Osteoblast (primary cell): ENCODE measurements at regions not wholly inside any gene's neighbourhood (a gene's known extent, or its start where the extent isn't known, plus 50 kb on each side); places are given as distances from the start of the nearest gene placed in this dataset.

ENCODE experiments used
- DNase-seq: peaks from one replicate; pipeline ENCODE4 v3.0.0; 2011; ENCODE audit warnings: low spot score, mixed read lengths; ENCODE audit not compliant: insufficient read length; ENCODE audit errors: missing footprints
- H2AFZ ChIP-seq: 2 replicates; pipeline ENCODE4 v1.6.0; 2011; ENCODE audit warnings: mild to moderate bottlenecking, low read length
- H3K27ac ChIP-seq: 2 replicates; pipeline ENCODE4 v1.5.1; 2011; ENCODE audit warnings: mild to moderate bottlenecking, low read depth, low read length, moderate library complexity
- H3K27me3 ChIP-seq: 2 replicates; pipeline ENCODE4 v1.6.0; 2012; ENCODE audit warnings: mild to moderate bottlenecking, control low read depth, inconsistent platforms, low read length, moderate library complexity; ENCODE audit not compliant: insufficient read depth
- H3K36me3 ChIP-seq: 2 replicates; pipeline ENCODE4 v1.5.1; 2011; ENCODE audit warnings: mild to moderate bottlenecking, low read length, control low read depth, moderate library complexity; ENCODE audit not compliant: insufficient read depth
- H3K4me1 ChIP-seq: 2 replicates; pipeline ENCODE4 v1.5.1; 2011; ENCODE audit warnings: mild to moderate bottlenecking, low read length, control low read depth, moderate library complexity; ENCODE audit not compliant: insufficient read depth
- H3K4me2 ChIP-seq: 2 replicates; pipeline ENCODE4 v1.6.0; 2011; ENCODE audit warnings: mild to moderate bottlenecking, low read length; ENCODE audit not compliant: insufficient read depth
- H3K4me3 ChIP-seq: fragments of 200-600 bp; sonication (generic); 3 replicates; pipeline ENCODE4 v1.5.1; 2012; ENCODE audit warnings: mild to moderate bottlenecking, low read length, inconsistent platforms; ENCODE audit not compliant: insufficient read depth
- H3K79me2 ChIP-seq: 2 replicates; pipeline ENCODE4 v1.6.0; 2012; ENCODE audit warnings: mild to moderate bottlenecking, low read length, control low read depth, inconsistent platforms; ENCODE audit not compliant: insufficient read depth
- H3K9me3 ChIP-seq: 2 replicates; pipeline ENCODE4 v1.5.1; 2011; ENCODE audit warnings: low read depth, low read length, control low read depth
- H4K20me1 ChIP-seq: 2 replicates; pipeline ENCODE4 v1.6.0; 2012; ENCODE audit warnings: mild to moderate bottlenecking, low read length, control low read depth; ENCODE audit not compliant: insufficient read depth
- CTCF ChIP-seq: IDR thresholded peaks from 2 replicates; pipeline ENCODE4 v1.5.1; 2011; ENCODE audit warnings: mild to moderate bottlenecking, low read depth, low read length, moderate library complexity; ENCODE audit errors: extremely low read depth

GRCh38 chr1:80044662-80045061 is 1038.1 kb upstream of the ADGRL4 start:
- DNase-seq = no peak
- Histone ChIP-seq H3K36me3 (no peaks in the 10 kb centered on the region), H3K4me2 (no peak overlapping the region), H3K4me3 (no peak overlapping the region), H2AFZ (no peak overlapping the region), H3K9me3 (no peaks in the 10 kb centered on the region), H3K27ac (no peak overlapping the region), H3K4me1 (no peaks in the 10 kb centered on the region), H3K79me2 (no peaks in the 10 kb centered on the region), H3K27me3 (no peaks in the 10 kb centered on the region), H4K20me1 (no peaks in the 10 kb centered on the region)
- no peak for TF ChIP-seq CTCF

- Histone ChIP-seq H3K27me3 (no peaks in the 10 kb centered on the region), H2AFZ (no peak overlapping the region)
These were observed 1030.3 kb upstream of the ADGRL4 start for GRCh38 chr1:80036690-80037432.

GRCh38 chr1:80023358-80023757 is 1016.8 kb upstream of the ADGRL4 start:
- Histone ChIP-seq H3K4me3 (no peak overlapping the region), H3K36me3 (no peaks in the 10 kb centered on the region), H3K27me3 (no peaks in the 10 kb centered on the region), H3K79me2 (no peaks in the 10 kb centered on the region), H3K27ac (no peak overlapping the region), H3K4me1 (no peaks in the 10 kb centered on the region), H3K4me2 (no peak overlapping the region), H2AFZ (no peak overlapping the region), H3K9me3 (no peaks in the 10 kb centered on the region), H4K20me1 (no peaks in the 10 kb centered on the region)
- no peak for DNase-seq
- no peak for TF ChIP-seq CTCF

More at GRCh38 chr1:80036690-80037432, 1030.3 kb upstream of the ADGRL4 start:
- no peak for TF ChIP-seq CTCF
- no peak overlapping the region for H3K27ac ChIP-seq
- H3K4me1 ChIP-seq = no peaks in the 10 kb centered on the region
- H3K36me3 ChIP-seq = no peaks in the 10 kb centered on the region
- DNase-seq = peak; percentile 36
- no peaks in the 10 kb centered on the region for H4K20me1 ChIP-seq
- no peak overlapping the region for H3K4me2 ChIP-seq
- no peak overlapping the region for H3K4me3 ChIP-seq
- peaks cover 2% of the 10 kb centered on the region for H3K9me3 ChIP-seq
- no peaks in the 10 kb centered on the region for H3K79me2 ChIP-seq

- Histone ChIP-seq H2AFZ (no peak overlapping the region), H3K79me2 (no peaks in the 10 kb centered on the region), H3K4me2 (no peak overlapping the region), H3K9me3 (no peaks in the 10 kb centered on the region), H3K4me3 (no peak overlapping the region), H3K27ac (no peak overlapping the region), H3K4me1 (no peaks in the 10 kb centered on the region), H4K20me1 (no peaks in the 10 kb centered on the region), H3K27me3 (no peaks in the 10 kb centered on the region), H3K36me3 (no peaks in the 10 kb centered on the region)
- no peak for TF ChIP-seq CTCF
- DNase-seq = no peak
These were observed 1015.4 kb upstream of the ADGRL4 start for GRCh38 chr1:80021891-80022290.
